GM12865 (cell line): ENCODE measurements at regions not wholly inside any gene's neighbourhood (a gene's known extent, or its start where the extent isn't known, plus 50 kb on each side); places are given as distances from the start of the nearest gene placed in this dataset.
A peak's percentile ranks its signal among the peaks of the same experiment; 100 is the strongest.
"Not testable (repeated sequence)": the region's sequence is repeated elsewhere in the genome, so short reads cannot be mapped to it uniquely, and the experiment has no call there.

Experiments used
- DNase-seq: peaks from one replicate; pipeline ENCODE4 v3.0.0; 2010; ENCODE audit warnings: low read depth
- H3K4me3 ChIP-seq: 2 replicates; pipeline ENCODE4 v1.5.1; 2011; ENCODE audit warnings: mild to moderate bottlenecking, low read depth, low read length, control low read depth
- TF ChIP-seq, protein P1 (sequence below): IDR thresholded peaks from 2 replicates; pipeline ENCODE4 v1.5.1; 2011; ENCODE audit warnings: low read length, control low read depth, low read depth, inconsistent platforms; ENCODE audit not compliant: insufficient read depth; ENCODE audit errors: missing control alignments

DNA sequence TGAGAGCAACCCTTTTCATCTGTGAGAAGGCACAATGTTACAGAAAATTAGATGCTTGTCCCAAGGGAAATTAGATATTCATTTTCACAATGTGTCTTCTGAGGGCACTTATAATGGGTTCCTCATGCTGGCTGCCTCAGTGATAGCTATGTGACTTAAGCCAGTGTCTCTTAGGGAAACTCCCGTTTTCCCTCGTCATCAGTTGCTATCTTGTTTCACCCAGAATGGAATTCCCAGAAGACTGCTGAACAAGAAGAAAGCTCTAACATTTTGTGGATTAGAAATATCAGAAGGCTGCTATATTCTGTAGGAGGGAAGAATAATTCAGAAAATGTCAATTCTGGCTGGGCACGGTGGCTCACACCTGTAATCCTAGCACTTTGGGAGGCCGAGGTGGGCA lies 67.9 kb upstream of the WDR72 start:
- TF ChIP-seq, protein P1, sequence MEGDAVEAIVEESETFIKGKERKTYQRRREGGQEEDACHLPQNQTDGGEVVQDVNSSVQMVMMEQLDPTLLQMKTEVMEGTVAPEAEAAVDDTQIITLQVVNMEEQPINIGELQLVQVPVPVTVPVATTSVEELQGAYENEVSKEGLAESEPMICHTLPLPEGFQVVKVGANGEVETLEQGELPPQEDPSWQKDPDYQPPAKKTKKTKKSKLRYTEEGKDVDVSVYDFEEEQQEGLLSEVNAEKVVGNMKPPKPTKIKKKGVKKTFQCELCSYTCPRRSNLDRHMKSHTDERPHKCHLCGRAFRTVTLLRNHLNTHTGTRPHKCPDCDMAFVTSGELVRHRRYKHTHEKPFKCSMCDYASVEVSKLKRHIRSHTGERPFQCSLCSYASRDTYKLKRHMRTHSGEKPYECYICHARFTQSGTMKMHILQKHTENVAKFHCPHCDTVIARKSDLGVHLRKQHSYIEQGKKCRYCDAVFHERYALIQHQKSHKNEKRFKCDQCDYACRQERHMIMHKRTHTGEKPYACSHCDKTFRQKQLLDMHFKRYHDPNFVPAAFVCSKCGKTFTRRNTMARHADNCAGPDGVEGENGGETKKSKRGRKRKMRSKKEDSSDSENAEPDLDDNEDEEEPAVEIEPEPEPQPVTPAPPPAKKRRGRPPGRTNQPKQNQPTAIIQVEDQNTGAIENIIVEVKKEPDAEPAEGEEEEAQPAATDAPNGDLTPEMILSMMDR = no peak
- H3K4me3 ChIP-seq = no peak overlapping the region
- no peak for DNase-seq

DNA sequence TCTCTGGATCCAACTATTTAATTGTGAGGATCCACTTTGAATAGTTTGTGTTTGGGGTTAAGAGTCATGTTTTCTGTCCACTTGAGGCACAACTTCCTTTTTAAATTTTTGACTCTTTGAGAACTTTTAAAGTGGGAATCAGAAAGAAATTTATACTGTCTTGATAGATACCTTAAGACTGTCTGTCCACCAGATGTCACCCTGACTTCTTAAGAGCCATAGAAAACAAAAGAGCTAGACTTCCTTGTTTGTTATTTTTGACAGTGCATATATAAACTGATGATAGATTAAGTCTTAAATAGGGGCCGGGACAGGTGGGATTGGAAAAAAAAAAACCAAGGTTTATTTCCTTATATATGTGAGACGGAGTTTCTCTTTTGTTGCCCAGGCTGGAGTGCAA lies 52.1 kb upstream of the WDR72 start:
- no peak overlapping the region for H3K4me3 ChIP-seq
- TF ChIP-seq, protein P1 = no peak
- DNase-seq = peak; percentile 51

DNA sequence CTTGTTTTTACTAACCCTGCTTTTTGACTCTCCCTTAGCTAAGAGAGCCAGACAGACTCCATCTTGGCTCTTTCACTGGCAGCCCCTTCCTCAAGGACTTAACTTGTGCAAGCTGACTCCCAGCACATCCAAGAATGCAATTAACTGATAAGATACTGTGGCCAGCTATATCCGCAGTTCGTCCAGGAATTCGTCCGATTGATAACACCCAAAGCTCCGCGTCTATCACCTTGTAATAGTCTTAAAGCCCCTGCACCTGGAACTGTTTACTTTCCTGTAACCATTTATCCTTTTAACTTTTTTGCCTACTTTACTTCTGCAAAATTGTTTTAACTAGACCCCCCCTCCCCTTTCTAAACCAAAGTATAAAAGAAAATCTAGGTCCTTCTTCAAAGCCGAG lies 50.8 kb upstream of the WDR72 start:
- not testable (repeated sequence) for H3K4me3 ChIP-seq, DNase-seq
